Activated naive CD4-positive, alpha-beta T cell treated with anti-CD3 and anti-CD28 coated beads, Interleukin-2, amount 50 U/mL, for 24 hours (primary cell): ENCODE measurements at regions not wholly inside any gene's neighbourhood (a gene's known extent, or its start where the extent isn't known, plus 50 kb on each side); places are given as distances from the start of the nearest gene placed in this dataset.
A peak's percentile ranks its signal among the peaks of the same experiment; 100 is the strongest.
"Not testable (repeated sequence)": the region's sequence is repeated elsewhere in the genome, so short reads cannot be mapped to it uniquely, and the experiment has no call there.

ENCODE experiments used
- H3K27ac Mint-ChIP-seq: one replicate; pipeline ENCODE4 v1.8.0; 2021; ENCODE audit warnings: mild to moderate bottlenecking, mixed read lengths
- H3K27me3 Mint-ChIP-seq: one replicate; pipeline ENCODE4 v1.8.0; 2021; ENCODE audit warnings: mixed read lengths
- H3K36me3 Mint-ChIP-seq: one replicate; pipeline ENCODE4 v1.8.0; 2021; ENCODE audit warnings: mixed read lengths
- H3K4me1 Mint-ChIP-seq: one replicate; pipeline ENCODE4 v1.8.0; 2021; ENCODE audit warnings: mixed read lengths
- H3K4me3 Mint-ChIP-seq: one replicate; pipeline ENCODE4 v1.8.0; 2021; ENCODE audit warnings: mild to moderate bottlenecking, mixed read lengths
- H3K9me3 Mint-ChIP-seq: one replicate; pipeline ENCODE4 v1.8.0; 2021; ENCODE audit warnings: mixed read lengths

DNA sequence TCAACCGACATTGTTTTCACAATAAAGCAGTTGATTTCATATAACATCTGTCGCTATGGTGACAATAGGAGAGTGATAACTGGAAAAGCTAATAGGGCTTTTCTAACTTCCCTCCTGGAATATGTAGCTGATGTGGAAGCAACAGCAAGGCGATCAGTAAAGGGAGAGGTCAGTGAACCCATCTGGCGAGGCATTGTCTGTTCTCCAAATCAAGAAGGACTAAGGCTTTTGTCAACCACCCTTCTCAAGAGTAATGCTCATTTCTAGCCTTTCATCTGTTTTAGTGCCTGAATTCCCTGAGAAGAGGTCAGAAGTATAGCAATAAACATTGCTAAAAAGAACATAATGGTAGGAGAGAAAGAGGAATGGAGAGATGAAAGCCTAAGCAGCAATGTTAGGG, 201.3 kb downstream of the AKAP7 start:
- H3K9me3 Mint-ChIP-seq = no peaks in the 10 kb centered on the region
- H3K27ac Mint-ChIP-seq = no peak overlapping the region

DNA sequence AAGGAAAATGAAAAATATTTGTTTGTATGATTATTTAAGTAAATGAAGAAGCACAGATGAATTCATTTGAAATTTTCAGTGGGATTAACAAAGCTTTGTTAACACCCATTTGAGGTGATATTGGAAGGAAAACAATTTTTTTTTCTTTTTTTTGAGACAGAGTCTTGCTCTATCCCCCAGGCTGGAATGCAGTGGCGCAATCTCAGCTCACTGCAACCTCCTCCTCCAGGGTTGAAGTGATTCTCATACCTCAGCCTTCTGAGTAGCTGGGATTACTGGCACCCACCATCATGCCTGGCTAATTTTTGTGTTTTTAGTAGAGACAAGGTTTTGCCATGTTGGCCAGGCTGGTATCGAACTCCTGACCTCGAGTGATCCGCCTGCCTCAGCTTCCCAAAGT, 211.6 kb downstream of the AKAP7 start:
- not testable (repeated sequence) for H3K9me3 Mint-ChIP-seq, H3K27me3 Mint-ChIP-seq, H3K27ac Mint-ChIP-seq, H3K36me3 Mint-ChIP-seq, H3K4me3 Mint-ChIP-seq
- H3K4me1 Mint-ChIP-seq = peaks cover 33% of the 10 kb centered on the region

More for the DNA sequence above, 201.3 kb downstream of the AKAP7 start:
- H3K4me3 Mint-ChIP-seq = no peak overlapping the region
- no peaks in the 10 kb centered on the region for H3K27me3 Mint-ChIP-seq
- H3K4me1 Mint-ChIP-seq = peaks cover 11% of the 10 kb centered on the region
- peaks cover 18% of the 10 kb centered on the region for H3K36me3 Mint-ChIP-seq

DNA sequence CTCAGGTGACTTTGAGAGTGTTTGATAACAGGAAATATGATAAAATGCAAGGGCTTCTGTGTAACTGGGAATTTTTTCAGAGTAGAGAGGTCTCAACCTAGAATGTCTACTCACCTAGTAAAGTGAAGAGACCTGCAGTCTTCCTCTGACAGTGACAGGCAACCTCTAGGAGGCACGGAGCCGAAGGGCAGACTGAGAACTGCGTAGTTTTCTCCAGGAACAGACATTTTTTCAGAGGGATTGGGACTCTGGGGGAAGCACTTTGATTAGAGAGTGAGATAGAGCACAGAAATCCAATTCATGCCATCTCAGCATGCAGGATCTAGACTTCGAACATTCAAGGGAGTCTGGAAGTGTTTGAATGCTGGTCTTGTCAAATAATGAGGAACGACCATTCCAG, 213.3 kb downstream of the AKAP7 start:
- Mint-ChIP-seq H3K36me3 (peaks cover 11% of the 10 kb centered on the region), H3K27me3 (no peaks in the 10 kb centered on the region), H3K9me3 (no peaks in the 10 kb centered on the region), H3K4me3 (no peak overlapping the region), H3K4me1 (peaks cover 33% of the 10 kb centered on the region), H3K27ac (no peak overlapping the region)

DNA sequence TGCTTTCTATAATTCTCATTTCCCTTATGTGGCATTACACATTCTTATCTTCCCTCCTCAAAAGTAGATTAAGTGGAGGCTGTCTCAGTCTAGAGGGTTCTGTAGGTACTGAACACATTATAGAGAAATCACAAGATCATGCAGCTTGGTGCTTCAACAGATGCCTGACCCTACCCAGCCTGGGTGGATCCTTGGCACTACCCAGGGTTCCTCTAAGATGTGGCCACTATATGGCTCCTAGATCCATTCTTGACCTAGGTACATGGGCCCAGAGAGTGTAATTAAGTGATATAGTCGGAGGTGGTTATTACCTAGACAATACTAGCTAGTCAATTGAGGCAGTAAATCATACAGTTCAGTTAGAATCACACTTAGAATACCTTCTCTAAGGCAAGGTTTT, 213.9 kb downstream of the AKAP7 start:
- Mint-ChIP-seq H3K36me3 (peaks cover 11% of the 10 kb centered on the region), H3K27me3 (no peaks in the 10 kb centered on the region), H3K4me3 (no peak overlapping the region), H3K4me1 (peaks cover 33% of the 10 kb centered on the region), H3K9me3 (no peaks in the 10 kb centered on the region), H3K27ac (no peak overlapping the region)

DNA sequence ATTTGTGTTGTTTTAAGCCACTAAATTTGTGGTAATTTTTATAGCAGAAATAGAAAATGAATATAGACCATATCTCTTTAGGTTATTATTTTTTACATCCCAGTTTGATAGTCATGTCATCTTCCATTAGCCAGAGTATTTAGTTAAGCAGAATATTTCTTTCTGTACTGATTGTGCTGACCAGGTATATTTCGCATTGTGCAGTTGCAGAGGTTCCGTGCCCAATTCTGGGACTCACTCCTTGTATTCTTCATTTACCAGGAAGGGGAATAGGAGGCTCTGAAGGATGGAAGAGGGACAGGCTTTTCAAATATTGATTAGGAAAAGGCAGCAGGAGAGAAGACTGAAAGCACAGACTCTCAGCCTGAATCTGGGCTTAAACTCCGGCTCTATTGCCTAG, 217.8 kb downstream of the AKAP7 start:
- H3K9me3 Mint-ChIP-seq = no peaks in the 10 kb centered on the region
- H3K36me3 Mint-ChIP-seq = peaks cover 10% of the 10 kb centered on the region
- H3K4me1 Mint-ChIP-seq = peaks cover 32% of the 10 kb centered on the region
- no peak overlapping the region for H3K27ac Mint-ChIP-seq
- H3K4me3 Mint-ChIP-seq = no peak overlapping the region
- no peaks in the 10 kb centered on the region for H3K27me3 Mint-ChIP-seq

DNA sequence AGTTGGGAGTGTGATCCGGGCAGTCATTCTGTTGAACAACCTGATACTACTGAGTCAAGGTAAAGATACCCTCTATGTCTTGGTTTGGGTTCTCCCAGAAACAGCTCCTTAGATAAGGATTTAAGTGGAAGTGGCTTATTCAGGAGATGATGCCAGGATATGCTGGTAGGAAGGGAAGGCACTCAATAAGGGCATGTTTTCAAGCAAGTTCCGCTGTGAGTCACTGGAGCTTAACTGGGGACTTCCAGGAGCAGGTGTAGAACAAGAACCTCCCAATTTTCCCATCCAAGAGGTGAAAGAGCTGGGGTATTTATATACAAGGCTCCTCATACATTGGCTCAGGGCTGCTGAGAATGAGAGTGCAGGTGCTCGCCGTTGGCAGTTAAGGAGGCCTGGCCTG, 218.6 kb downstream of the AKAP7 start:
- no peak overlapping the region for H3K27ac Mint-ChIP-seq
- no peaks in the 10 kb centered on the region for H3K27me3 Mint-ChIP-seq
- peaks cover 10% of the 10 kb centered on the region for H3K36me3 Mint-ChIP-seq
- peaks cover 24% of the 10 kb centered on the region for H3K4me1 Mint-ChIP-seq
- no peaks in the 10 kb centered on the region for H3K9me3 Mint-ChIP-seq
- no peak overlapping the region for H3K4me3 Mint-ChIP-seq

DNA sequence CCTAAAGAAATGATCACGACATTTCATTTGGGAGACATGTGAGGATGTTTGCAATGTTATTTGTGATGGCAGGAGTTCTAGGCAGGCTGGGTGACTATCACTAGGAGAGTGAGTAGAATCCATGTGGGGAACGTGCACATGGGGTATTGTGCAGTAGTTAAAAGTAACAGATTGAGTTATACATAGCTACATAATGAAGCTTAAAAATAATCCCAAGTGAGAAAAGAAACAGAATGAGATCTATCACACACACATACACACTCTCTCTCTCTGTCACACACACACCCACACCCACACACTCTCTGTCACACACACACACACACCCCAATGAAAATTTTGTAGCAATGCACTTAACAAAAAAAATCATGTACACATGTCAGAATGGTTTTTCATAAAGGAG, 218.7 kb upstream of the ARG1 start:
- Mint-ChIP-seq H3K27me3 (no peaks in the 10 kb centered on the region), H3K4me1 (peaks cover 19% of the 10 kb centered on the region), H3K36me3 (peaks cover 10% of the 10 kb centered on the region), H3K9me3 (no peaks in the 10 kb centered on the region), H3K27ac (no peak overlapping the region), H3K4me3 (no peak overlapping the region)

DNA sequence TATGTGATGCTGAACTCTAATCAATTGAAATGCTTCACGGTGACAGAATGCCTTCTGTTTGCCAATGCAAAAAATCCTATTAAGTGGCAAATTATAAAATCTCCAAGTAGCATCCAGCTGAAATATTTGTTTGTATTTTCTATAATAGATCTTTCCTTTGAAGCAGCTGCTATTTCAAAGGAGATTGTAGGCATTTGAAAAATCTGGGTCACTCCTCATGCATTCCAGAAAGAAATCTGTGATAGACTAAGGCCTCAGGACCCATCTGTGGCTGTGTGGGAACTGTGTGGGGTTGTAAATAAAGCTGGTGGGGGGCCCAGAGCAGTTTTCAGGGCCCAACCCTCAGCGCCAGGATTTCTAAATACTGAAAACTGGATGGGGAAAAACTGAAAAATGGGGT, 216.9 kb upstream of the ARG1 start:
- H3K36me3 Mint-ChIP-seq = peaks cover 18% of the 10 kb centered on the region
- no peak overlapping the region for H3K27ac Mint-ChIP-seq
- H3K27me3 Mint-ChIP-seq = no peaks in the 10 kb centered on the region
- peaks cover 16% of the 10 kb centered on the region for H3K4me1 Mint-ChIP-seq
- no peaks in the 10 kb centered on the region for H3K9me3 Mint-ChIP-seq
- no peak overlapping the region for H3K4me3 Mint-ChIP-seq

DNA sequence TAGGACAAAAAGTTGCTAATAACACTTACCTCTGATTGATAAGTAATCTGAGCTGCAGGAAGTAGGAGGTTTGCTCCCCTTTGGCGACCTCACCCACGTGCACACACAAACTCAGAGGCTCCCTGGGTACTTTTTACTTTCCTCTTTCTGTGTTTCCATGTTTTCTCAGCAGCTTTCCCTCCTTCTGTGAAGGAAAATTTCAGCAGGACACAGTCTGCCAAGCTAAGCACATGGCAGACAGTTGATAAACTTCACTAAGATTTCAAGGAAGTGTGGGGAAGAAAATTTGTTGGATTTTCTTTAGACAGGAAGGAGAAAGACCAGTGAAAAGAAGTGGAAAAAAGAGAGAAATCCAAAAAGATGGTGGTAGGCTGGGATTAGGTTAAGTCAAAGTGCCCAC, 215.5 kb upstream of the ARG1 start:
- H3K36me3 Mint-ChIP-seq = peaks cover 15% of the 10 kb centered on the region
- H3K9me3 Mint-ChIP-seq = no peaks in the 10 kb centered on the region
- peaks cover 10% of the 10 kb centered on the region for H3K4me1 Mint-ChIP-seq
- H3K27ac Mint-ChIP-seq = no peak overlapping the region
- no peak overlapping the region for H3K4me3 Mint-ChIP-seq
- H3K27me3 Mint-ChIP-seq = no peaks in the 10 kb centered on the region

DNA sequence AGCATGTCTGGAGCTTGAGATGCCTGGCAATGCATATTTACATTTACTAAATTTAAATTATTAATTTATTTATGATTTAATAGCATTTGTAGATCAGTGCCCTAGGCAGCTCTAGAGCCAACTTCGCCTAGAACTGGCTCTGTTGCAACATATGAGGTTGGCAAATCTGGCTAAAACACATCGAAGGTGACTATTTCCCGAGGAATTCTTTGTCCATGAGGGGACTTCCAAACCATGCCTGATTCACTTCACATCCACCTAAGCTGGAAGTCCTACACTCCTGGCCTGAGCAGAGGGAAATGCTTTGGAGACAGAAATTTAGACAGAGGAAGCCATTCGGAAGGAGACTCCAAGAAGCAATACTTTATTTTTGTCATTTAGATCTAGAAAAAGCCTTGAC, 211.0 kb upstream of the ARG1 start:
- peaks cover 11% of the 10 kb centered on the region for H3K36me3 Mint-ChIP-seq
- peaks cover 41% of the 10 kb centered on the region for H3K4me1 Mint-ChIP-seq
- no peaks in the 10 kb centered on the region for H3K27me3 Mint-ChIP-seq
- no peak overlapping the region for H3K4me3 Mint-ChIP-seq
- no peaks in the 10 kb centered on the region for H3K9me3 Mint-ChIP-seq
- H3K27ac Mint-ChIP-seq = peak overlapping the region; percentile 17

DNA sequence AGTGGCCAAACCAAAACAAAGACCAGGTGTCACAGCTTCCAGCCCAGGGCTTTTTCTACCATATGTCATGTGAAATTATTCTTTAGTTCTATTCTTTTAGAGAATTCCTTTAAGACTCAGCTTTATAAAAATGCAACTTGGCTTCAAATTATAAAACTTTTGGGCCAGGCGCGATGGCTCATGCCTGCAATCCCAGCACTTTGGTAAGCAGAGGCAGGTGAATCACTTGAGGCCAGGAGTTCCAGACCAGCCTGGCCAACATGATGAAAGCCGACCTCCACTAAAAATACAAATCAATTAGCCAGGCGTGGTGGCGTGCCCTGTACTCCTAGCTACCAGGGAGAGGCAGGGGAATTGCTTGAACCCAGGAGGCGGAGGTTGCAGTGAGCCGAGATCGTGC, 210.3 kb upstream of the ARG1 start:
- peaks cover 13% of the 10 kb centered on the region for H3K36me3 Mint-ChIP-seq
- no peaks in the 10 kb centered on the region for H3K27me3 Mint-ChIP-seq
- no peaks in the 10 kb centered on the region for H3K9me3 Mint-ChIP-seq
- H3K27ac Mint-ChIP-seq = no peak overlapping the region
- no peak overlapping the region for H3K4me3 Mint-ChIP-seq
- H3K4me1 Mint-ChIP-seq = peaks cover 44% of the 10 kb centered on the region

DNA sequence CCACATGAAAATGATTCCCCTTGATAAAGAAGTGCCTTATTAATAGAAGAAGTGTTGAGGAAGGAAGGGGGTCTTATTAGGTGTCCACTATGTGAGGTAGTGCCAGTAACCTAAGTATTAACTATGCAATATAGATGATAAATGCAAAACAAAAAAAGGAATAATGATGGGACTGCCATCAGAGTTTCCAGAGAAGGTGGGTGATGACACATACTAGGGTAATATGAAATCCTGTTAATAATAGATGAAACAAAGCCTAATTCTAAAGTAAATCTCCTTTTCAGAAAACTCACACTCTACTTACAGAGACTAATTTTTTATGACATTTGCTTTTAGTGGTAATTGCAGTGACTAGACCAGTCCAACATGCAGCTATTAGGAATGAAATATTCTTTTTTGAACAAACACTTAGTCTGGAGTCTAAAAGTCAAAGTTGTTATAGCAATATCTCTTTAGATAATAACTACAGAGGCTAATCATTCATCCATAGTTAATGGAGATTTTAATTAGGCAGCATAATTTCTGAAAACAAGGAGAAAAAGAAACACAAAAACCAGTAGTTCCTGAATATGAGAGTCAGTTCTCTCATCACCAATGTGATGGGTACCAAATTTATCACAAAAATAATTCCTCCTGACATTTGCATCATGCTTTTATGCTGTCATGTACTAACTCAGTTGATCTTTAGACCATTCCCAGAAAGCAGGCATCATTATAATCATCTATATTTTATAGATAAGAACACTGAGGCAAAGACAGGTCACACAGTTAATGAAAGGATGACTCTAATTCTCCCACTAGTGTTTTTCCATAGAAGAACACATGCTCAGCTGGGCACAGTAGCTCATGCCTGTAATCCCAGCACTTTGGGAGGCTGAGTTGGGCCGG, 208.8 kb upstream of the ARG1 start:
- Mint-ChIP-seq H3K27ac (no peak overlapping the region), H3K4me3 (no peak overlapping the region)

DNA sequence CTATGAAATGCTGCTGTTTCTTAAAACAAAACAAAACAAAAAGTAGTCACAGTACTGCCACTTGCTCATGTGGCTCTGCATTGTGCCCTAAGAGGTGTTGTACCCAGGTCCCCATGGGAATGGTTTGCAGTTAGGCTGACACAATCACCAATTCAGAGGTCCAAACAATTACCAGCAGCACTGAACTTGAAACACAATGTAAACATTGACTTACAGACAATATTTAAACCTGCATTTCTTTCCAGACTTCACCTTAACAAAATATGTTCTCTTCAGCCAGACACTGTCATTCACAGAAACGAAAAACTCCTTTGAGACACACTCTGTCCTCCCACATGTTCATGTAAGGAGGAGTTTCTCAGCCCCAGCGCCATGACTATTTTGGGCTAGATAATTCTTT, 206.8 kb upstream of the ARG1 start:
- peaks cover 8% of the 10 kb centered on the region for H3K36me3 Mint-ChIP-seq
- no peak overlapping the region for H3K27ac Mint-ChIP-seq
- H3K9me3 Mint-ChIP-seq = no peaks in the 10 kb centered on the region
- no peaks in the 10 kb centered on the region for H3K27me3 Mint-ChIP-seq
- H3K4me3 Mint-ChIP-seq = no peak overlapping the region
- peaks cover 48% of the 10 kb centered on the region for H3K4me1 Mint-ChIP-seq

More for the DNA sequence above, 208.8 kb upstream of the ARG1 start:
- no peaks in the 10 kb centered on the region for H3K27me3 Mint-ChIP-seq
- H3K36me3 Mint-ChIP-seq = peaks cover 13% of the 10 kb centered on the region
- H3K9me3 Mint-ChIP-seq = no peaks in the 10 kb centered on the region
- peaks cover 56% of the 10 kb centered on the region for H3K4me1 Mint-ChIP-seq

DNA sequence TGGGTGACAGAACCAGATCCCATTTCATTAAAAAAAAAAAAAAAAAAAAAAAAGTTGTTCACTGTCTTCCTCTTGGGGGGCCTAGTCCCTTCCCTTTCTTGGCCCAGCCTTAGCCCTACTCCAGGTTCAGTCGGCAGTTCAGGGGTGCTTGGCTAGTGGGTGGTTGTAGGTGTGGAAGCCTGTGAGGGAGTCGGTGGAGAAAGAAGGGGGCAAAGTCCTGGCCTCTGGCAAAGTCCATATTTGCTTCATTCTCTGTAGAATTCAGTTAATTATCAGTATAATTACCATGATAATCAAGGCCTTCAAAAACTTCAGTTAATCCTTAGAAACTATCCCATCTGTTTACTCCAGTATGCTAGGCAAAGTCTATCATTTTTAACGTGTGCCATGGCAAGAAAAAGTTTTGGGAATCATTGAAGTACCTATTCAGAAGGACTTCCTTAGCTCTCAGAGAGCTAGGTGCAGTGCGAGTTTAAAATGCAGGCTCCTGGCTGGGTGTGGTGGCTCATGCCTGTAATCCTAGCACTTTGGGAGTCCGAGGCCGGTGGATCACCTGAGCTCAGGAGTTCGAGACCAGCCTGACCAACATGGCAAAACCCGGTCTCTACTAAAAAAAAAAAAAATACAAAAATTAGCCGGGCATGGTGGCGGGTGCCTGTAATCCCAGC, 205.7 kb upstream of the ARG1 start:
- no peaks in the 10 kb centered on the region for H3K27me3 Mint-ChIP-seq
- H3K9me3 Mint-ChIP-seq = no peaks in the 10 kb centered on the region
- no peak overlapping the region for H3K4me3 Mint-ChIP-seq
- H3K4me1 Mint-ChIP-seq = peaks cover 48% of the 10 kb centered on the region
- peaks cover 11% of the 10 kb centered on the region for H3K36me3 Mint-ChIP-seq
- no peak overlapping the region for H3K27ac Mint-ChIP-seq

DNA sequence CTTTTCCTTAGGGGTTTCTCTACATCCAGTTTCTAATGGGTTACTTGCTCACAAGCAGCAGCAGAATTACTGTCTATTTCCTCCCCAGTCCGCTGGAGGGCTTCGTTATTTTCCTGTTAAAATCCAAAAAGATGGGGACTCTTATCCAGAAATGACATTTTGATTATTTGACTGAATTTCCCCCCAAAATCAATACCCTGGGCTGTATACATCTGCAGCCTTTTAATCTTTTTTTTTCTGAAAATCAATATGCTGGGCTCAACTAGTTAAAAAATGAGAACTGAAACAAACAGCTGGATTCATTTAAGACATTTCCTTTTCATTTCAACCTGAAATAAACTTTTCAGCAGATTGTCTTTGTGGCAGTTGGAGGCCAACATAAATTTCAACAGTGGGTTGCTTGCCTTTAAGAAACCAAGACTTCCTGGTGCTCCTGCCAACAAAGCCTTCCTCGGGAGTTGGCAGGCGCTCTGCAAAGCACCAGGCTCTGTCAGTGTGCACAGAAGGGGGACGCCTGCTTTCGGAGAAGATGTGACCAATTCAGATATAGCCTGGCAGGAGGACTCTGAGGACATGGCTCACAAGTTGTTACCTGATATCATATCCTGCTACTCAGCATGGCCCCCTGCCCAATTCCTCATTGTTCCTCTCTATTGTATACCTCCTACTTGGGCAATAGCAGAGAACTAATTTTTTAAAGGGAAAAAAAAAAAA, 204.7 kb upstream of the ARG1 start:
- Mint-ChIP-seq H3K36me3 (peaks cover 11% of the 10 kb centered on the region), H3K9me3 (no peaks in the 10 kb centered on the region), H3K27me3 (no peaks in the 10 kb centered on the region), H3K4me3 (peak overlapping the region; percentile 17), H3K27ac (no peak overlapping the region), H3K4me1 (peaks cover 47% of the 10 kb centered on the region)

DNA sequence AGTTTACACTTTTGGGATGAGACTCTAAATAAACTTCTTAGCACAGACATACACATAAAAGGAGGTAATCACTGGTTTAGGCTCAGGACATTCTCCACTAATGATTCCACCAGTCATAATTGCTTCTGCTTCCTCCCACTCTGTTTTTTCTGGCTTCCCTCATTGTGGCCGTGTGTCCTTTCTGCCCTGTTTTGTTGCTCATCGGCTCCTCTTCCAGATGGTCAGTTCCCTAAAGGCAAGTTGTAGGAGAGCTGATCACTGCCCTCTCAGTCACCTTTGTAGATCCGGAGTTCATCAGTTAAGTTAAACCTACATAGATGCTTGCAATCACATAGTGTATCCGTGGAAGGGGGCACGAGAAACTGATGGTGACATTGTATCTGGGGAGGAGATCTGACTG, 200.5 kb upstream of the ARG1 start:
- Mint-ChIP-seq H3K4me1 (peaks cover 18% of the 10 kb centered on the region), H3K9me3 (no peaks in the 10 kb centered on the region), H3K36me3 (peaks cover 6% of the 10 kb centered on the region), H3K27ac (no peak overlapping the region), H3K27me3 (no peaks in the 10 kb centered on the region), H3K4me3 (no peak overlapping the region)
